Stimulated activated CD8-positive, alpha-beta memory T cell treated with anti-CD3 and anti-CD28 coated beads, Interleukin-12 subunit alpha, Interleukin-12 subunit beta, amount 100 ng/mL, for 1 hour (primary cell): ENCODE measurements at regions not wholly inside any gene's neighbourhood (a gene's known extent, or its start where the extent isn't known, plus 50 kb on each side); places are given as distances from the start of the nearest gene placed in this dataset.

Source experiments
- DNase-seq: peaks from one replicate; pipeline ENCODE4 v3.0.0-alpha.2; 2020; ENCODE audit warnings: low read depth

DNA sequence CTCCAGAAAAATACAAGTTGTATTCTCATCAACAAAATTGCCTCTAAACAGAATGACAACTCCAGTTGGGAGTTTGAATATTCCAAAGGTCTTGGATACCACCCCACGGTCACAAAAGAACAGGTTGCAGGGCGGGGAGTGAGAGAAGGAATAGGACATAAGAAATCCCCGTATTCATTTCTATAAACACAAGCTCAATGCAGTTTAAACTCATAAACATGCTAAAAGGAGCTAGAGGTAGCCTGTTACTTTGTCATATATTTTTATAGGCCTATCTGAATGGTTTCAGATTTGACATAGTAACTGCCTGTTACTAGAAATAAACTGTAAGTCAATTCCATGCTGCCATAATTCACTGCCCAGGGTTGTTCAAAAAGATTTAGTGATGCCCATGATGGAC lies 567.5 kb downstream of the BCL11A start:
- DNase-seq: no peak

DNA sequence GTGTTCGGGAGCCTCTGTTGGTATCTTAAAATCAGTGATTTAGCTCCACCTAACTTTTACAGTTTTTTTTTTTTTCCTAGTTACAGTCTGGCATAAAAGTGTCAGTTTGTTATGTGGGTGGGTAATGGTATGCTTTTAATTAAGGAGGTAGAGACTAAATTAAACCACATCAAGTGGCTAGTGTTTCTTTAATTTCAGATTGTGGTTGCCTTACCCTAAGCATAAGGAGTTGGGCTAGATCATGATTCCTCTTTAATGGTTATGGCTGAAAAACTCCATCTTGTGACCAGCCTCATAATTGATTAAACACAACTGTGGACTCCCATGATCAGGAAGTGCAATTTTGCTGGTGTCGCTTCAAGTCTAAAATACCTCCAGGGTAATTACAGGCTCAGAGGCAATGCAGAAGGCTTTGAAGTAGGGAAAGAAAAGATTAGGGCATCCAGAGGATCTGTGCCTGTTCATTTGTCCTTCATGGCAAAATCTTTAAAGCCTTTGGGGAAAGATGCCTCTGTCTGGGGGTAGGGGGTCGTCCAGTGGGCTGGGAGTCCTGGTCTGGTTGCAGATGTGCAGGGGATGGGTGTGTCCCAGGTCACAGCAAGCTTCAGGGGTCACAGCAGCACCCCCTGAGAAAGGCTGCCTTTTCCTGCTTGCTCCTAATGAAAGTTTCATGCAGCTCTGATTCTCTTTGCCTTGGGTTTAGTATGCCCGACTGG lies 579.2 kb downstream of the BCL11A start:
- no peak for DNase-seq

DNA sequence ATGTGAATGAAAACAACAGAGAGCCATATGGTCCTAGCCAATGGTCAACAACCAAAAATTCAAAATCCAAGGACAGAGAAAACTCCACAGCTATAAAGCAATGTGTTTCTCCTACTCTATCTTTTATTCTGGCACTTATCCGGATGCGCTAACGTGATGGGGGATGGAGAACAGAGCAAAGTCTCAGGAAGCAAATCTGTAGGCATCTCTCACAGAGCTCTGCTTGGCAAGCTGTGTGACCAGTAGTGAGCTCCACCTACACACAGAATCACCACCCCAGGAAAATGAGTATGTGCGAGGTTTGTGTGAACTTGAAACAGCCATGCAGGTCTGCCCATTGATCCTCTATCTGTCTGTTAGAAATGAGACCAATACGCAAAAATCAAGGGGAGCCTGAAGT lies 584.3 kb downstream of the BCL11A start:
- no peak for DNase-seq

DNA sequence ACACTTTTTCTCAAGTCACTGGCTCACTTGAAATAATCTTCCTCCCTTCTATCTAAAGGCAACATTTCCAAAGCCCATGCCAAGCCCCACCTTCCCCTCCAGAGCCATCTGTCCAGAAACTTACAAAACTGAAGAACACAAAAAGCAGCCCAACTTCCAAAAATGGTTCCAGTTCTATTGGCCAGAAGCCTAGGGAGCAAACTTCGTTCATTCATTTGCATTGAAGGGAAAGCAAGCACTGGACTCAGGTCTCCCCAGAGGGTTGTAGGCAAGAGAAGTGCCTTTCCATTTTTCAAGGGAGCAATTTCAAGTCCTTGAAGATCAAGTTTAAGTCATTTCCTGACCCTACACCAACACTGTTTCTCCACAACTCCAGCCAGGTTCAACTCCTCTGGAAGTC lies 585.0 kb downstream of the BCL11A start:
- no peak for DNase-seq

DNA sequence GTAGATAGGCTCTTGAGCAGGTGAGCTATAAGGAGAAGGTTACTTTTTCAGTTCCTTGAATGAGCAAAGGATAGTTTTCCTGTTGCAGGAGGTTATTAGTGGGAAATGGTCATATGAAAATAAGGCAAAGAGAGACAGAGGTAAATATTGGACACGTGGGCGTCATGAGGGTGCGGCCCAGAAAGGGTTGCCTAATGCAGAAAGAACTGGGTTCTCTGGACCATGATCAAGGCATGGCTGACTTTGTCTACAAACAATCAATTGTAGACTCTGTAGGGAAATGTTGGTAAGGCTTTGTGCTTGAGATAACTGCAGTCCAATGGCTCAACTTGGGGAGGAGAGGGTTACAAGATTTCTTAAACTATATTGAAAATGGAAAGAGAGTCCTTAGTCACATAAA lies 585.8 kb downstream of the BCL11A start:
- DNase-seq: no peak

DNA sequence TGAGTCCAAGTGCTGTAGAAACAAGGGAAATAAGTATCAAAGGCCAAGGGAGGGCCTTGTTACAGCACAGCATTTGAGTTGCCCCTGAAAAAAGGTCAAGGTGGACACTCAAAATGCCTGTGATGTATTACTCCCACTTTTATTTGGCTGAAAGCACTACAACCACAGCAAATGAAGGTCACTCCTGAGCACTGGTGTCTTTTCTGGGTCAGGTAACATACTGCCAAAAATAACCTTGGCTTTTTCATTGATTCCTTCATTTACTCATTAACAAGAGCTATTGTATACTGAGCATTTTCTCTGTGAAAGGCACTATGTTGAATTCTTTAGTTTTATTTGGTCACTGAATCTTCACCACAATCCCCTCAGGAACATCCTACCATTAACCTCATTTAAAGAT lies 590.3 kb downstream of the BCL11A start:
- DNase-seq: no peak

DNA sequence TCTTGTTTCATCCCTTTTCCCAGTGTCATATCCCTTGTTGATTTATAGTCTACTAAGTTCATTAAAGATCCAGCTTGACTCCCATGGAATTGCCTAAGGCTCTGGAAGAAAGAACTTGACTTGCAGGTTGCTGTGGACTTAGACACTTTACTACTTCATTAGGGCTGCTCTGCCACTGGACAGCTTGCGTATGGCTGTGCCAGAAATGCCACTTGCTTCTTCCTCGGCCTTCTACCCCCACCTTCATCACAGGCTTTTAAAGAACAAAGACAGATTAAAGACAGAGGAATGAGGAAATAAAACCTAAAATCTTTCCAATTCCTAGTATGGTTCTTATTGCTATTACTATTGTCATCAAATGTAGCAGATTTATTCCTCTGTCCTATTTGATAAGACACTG lies 591.7 kb downstream of the BCL11A start:
- DNase-seq: no peak

DNA sequence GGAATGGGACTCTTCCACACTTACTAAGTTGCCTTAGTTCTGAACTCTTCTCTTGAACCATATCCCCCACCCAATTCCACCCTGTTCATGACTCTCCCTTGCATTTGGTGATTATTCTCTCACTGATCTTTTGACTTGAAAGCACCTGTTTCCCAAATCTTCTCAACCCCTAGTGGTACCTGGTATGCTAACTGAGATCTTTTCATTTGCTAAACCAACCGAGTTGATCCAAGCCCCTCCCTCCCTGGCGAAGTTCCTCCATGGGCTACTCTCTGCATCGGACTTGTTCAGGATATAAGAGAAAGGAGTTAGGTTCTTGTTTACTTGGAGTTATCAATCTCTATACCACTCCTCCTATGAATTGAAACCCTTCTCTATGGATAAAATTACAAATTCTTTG lies 593.5 kb downstream of the BCL11A start:
- no peak for DNase-seq

DNA sequence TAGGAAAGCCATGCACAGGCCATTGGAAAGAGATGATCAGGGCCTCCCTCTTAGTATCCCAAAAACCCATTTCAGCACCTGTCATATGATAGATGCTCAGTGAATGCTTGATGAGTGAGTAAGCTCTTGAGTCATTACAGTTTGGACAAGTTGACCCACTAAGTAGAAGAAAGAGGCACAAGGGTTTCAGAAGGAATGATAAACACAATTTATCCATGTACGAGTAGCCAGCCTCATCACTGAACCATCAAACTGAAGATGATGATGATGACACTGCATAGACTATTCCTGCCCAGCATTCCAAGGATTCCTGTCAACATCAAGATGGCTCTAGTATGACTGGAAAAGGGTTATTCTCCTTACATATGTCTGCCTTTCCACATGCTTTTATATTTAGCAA lies 596.0 kb downstream of the BCL11A start:
- no peak for DNase-seq

DNA sequence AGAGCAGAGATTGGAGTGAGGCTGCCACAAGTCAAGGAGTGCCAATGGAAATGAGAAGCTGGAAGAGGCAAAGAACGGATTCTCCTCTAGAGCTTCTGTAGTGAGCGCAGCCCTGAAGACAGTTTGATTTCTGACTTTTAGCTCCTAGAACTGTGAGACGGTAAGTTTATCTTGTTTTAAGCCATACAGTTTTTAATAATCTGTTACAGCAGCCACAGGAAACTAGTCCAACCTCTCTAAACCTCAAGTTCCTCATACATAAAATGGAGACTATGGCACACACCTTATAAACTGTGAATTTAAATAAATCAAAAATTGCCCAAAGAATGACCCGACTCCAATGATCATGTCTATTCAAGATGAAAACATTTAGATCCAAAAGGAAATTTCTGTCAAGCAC lies 596.5 kb downstream of the BCL11A start:
- DNase-seq: no peak

DNA sequence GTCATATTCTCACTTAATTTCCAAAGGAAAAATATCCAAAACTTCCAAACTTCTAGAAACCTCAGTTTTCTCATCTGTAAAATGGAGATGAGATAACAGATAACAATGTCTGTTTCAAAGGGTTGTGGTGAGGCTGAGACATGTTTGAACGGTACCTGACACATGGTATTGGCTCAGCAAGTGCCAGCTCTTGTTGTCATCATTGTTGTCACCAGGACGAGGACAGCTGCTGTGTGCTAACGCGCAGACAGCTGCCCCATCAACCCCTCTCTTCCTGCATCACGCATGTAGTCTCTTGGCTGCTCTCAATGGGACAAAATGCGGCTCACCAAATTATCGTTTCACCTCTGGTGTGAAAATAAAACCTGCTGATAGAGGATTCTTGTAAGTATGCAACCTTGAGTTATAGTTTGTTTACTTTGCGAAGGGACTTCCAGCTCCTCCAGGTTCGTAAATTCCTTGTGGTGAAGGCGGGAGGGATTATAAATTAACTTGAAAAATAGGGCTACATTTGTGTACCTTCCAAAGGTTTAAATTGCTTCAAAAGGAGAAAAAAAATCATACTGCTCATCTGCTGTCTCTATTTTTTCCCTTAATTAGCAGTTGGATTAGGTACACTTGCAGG lies 605.4 kb downstream of the BCL11A start:
- DNase-seq: no peak

DNA sequence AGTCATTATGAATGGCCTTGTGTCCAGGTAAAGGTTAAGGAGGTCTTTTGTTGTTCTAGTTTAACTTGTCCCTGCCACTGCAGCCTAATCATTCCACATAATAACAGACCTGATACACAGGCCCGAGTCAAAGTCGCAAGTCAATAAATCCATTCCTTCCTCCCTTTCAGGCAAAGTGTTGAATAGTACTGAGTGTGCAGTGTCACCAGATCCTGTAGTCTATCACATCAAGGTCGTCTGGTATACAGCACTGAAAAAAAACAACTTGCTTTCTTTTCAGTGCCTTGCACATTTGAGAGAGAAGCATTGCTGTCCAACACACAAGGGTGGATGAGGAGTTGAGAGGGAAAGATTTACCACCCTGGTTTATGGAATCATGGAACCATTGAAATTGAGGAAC lies 606.2 kb downstream of the BCL11A start:
- DNase-seq: no peak

DNA sequence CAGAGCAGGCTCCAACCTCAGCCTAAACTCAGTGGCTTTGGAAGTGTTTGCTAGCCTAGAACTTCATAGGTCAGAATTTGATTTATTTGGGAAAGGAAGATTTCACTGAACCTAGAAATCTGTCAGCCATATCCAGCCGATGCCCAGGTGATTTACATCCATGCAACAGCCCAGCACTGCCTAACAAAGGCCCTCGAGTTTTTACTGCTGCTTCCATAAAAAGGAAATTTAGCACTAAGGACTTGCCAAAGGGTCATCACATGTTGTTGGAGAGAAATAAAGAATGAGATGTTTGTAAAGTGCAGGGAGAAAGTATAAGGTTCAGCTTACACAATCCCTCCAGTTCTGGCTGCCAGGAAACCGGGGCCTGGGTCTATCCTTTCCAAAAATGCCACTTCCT lies 614.2 kb downstream of the BCL11A start:
- no peak for DNase-seq

DNA sequence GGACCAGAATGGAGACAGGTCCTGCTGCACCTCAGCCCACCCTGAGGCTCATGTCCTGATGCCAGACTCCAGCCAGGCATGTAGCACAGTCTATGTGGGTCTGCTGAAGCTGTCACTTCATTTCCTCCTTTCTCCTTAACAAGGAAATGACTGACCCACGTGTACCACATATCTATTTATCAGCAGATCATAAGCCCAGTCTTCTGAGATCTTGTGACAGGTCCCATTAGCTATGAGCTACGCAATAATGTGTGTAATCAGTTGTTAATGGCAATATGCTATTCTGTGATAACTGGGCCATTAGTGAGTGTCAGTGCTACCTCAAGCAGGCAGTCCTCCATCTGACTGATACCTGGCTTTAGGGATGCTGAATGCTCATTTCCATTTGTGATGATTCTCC lies 615.3 kb downstream of the BCL11A start:
- DNase-seq: no peak

DNA sequence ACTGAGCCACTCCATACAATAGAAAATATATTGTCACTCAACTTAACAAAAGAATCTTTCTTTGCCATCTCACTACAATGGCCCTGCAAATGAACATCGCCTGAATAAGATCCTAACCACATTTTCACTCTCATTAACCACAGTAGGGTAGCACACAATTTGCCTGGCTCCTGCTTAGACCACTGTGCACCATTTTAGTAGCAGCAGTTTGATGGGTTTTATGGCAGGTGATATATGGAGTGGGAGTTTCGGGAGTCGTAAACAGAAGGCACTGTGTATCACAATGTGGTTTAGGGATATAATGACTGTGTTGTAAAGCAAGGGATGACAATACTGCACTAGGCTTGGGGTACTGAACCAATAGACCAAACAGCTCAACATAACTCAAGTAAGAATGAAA lies 617.4 kb downstream of the BCL11A start:
- no peak for DNase-seq

DNA sequence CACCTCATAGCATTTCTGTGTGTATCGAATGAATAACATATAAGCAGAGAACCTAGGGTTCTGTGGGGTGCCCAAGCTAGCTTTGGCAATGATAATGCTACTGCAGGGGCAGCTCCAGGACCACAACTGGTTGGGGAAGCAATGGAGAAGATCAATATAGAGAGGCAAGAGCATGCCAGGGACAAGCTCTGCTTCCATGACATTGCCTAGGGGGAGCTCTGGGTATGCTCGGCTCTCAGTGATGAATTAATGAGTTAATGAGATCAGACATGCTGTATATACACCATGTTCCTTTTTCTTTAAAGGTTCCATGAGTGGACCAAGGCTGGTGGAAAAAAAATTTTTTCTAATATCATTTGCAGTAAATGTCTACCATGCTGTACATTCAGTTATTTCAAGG lies 618.4 kb downstream of the BCL11A start:
- DNase-seq: no peak

DNA sequence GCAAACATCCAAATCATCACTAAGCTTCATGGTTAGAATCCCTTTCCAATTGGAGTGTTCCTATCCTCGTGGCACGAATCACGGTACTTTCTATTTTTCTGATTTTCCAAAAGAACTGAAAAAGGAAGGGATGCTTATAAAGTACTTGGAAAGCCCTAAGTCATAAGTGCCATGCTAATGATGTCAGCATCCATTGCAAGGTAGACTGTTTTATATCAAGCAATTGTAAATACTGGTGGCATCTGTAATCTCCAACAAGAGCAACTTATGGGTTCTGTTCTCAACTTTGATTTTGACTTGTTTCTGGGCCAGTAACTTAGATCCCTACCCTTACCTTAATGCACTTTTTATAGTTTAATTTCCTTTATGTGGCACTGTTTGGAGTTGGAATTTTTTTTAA lies 619.5 kb downstream of the BCL11A start:
- no peak for DNase-seq

DNA sequence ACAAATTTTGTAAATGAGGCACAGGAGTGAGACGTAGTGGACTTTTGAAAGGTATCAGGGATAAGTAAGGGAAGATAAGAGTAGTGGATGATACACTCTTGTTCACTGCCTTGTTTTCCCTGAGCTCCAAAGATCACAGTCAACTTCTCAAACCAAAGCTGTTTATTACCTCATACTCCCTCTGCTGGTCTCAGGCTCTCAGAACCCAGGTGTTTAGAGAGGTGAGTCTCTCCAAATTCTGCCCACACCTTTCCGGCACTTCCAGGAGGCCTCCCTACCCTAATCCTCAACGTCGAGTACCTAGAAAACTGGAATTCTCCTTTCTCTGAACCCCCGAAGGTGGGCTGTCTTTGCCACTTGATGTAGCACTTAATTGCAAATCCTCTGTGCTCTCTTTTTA lies 621.1 kb downstream of the BCL11A start:
- no peak for DNase-seq

DNA sequence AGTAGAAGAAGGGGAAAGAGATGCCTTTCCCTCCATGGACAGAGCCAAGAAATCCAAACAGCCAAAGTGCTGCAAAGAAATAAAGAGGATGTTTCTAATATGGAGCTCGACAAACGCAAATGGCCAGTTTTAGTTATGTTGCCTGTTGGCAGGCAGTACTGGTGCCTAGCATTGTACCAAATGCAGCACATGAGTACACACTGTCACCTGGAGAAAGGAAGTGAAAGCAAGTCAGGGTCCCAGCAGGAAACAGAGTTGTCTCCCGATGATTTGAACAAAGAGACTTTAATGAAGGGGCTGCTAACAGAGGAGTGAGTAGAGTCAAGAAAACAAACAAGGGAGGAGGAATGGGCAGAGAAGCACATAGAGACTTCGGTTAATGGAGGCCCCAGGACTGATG lies 623.0 kb downstream of the BCL11A start:
- no peak for DNase-seq

DNA sequence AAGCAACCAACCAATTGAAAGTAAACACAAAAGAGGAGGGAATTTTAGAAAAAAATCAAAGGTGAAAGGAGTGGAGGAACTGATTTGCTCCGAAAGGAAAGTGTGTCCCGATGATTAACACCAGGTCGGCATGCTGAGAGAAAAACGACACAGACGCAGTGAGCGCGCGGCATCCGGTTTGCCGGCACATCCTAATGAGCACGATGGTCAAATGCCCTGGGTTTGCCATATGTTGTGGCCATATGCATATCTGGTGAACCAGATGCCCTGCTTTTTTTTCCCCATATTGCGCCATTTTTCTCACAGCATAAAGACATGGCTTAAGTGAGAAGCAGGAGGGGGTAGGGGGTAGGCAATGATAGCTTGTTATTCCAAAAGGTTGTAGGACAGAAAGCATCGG lies 626.7 kb downstream of the BCL11A start:
- no peak for DNase-seq

DNA sequence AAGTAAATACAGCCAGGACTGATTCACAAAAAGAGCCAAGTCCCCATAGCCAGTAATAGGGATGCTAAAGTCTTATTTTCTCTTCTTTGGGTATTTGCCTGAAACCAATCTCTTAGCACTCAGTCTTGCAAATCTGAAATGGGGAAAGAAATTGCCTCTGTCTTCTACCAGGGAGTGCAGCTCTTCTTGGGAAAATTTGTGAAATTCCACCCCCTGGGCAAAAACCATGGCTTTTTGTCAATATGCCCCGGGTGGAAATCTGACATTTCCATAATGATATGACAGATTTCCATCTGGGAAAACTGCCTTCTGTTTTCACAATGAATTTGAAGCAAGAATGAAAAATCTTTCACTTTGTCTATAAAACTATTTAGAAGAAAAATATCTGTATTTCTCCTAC lies 628.1 kb downstream of the BCL11A start:
- DNase-seq: no peak

DNA sequence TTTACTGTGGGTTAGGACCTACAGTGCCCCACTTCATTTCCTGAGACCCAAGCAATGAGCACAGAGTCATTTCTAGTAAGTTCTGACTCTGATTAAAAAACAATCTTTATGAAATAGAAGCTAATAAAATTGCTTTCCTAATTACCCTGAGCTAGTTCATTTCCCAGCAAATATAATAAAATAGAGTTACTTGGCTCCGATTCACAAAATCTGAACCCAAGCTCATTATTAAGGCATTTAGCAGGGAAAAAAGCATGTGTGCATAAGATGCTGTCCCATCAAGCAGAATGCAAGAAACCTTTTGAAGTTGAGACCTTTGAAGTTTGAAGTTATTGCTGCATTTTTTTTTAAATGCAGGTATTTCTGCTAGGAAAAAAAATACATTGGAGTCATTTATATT lies 629.1 kb downstream of the BCL11A start:
- DNase-seq: no peak

DNA sequence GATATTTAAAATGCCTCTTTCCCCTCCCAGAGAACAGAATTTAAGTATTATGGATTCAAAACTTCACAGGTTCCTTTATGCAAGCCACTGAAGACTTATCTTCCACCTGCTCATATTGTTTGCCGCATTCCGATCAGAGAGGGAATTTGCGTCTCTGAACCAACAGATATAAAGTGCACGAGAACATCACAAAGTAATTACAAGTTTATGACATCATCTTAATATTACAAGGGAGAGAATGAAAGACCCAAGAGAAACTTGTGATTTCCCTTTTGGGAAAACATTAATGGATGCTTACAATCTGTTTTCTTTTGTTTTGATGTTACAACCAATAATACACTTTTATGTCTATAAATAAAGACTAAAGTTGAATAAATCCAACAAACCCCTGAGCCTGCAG lies 631.0 kb downstream of the BCL11A start:
- no peak for DNase-seq

DNA sequence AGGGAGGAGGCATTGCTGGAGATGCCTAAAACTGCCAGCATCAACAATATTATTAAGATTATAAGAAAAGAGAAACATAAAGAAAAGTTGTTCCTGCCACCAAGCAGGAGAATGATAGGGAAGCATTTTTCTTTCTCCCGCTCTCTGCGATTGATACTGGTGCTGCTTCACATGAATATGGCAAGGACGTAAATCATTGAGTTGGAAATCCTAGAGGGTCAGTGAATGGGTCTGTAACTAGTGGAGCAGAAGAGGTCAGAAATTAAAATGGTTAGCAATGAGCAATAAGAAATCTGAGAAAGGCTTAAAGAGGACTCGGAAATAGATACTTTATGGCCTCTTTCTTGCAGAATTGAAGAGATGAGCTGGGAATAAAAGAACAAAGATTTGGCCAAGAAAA lies 631.7 kb downstream of the BCL11A start:
- no peak for DNase-seq
